GM18520 (cell line): ENCODE measurements at regions not wholly inside any gene's neighbourhood (a gene's known extent, or its start where the extent isn't known, plus 50 kb on each side); places are given as distances from the start of the nearest gene placed in this dataset.

Source experiments
- ATAC-seq: cut with Tn5 transposase; IDR thresholded peaks from one replicate; pipeline ENCODE4 v1.9.1; 2021; ENCODE audit not compliant: unreplicated experiment

- ATAC-seq: no peak
These were observed 75.3 kb upstream of the RIPOR2 start for GRCh38 chr6:25010902-25011625.

DNA sequence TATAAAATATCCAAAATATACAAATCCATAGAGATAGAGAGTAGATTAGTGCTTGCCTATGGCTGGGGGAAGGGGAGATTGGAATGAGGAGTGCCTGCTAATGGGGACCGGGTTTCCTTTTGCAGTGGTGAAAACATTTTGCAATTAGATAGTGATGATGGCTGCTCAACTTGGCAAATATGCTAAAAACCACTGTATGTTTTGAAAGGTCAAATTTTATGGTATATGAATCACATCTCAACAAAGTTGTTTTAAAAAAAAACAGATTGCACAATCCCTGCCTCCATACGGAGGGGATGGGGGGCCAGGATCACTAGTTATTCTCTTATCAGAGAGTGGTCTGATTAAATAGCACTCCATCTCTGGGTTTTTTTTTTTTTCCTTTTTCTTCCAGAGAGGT, 76.9 kb upstream of the RIPOR2 start:
- no peak for ATAC-seq

GRCh38 chr6:25013246-25013645, 77.5 kb upstream of the RIPOR2 start:
- no peak for ATAC-seq

- no peak for ATAC-seq
These were observed 78.6 kb upstream of the RIPOR2 start for GRCh38 chr6:25014369-25014768.

GRCh38 chr6:25014791-25015560, 79.2 kb upstream of the RIPOR2 start:
- no peak for ATAC-seq

- no peak for ATAC-seq
These were observed 80.4 kb upstream of the RIPOR2 start for GRCh38 chr6:25016014-25016720.

DNA sequence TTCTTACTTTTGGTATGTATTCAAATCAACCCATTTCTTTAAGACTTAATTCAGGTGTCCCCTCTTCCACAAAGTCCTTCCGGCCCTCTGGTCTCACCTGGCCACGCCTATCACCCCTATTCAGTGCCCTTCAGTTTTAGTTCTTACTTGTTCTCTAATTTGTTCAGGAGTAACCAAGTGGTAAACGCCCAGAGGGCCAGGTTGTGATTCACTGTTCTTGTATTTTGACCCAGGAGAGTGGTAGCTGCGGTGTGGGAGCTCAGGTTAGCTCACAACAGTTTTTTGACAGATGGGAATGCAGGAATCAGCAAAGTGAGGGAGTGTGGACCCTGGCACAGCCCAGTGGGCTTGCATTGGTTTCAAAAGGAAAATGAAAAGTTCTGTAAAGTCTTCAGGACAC, 81.7 kb upstream of the RIPOR2 start:
- no peak for ATAC-seq

DNA sequence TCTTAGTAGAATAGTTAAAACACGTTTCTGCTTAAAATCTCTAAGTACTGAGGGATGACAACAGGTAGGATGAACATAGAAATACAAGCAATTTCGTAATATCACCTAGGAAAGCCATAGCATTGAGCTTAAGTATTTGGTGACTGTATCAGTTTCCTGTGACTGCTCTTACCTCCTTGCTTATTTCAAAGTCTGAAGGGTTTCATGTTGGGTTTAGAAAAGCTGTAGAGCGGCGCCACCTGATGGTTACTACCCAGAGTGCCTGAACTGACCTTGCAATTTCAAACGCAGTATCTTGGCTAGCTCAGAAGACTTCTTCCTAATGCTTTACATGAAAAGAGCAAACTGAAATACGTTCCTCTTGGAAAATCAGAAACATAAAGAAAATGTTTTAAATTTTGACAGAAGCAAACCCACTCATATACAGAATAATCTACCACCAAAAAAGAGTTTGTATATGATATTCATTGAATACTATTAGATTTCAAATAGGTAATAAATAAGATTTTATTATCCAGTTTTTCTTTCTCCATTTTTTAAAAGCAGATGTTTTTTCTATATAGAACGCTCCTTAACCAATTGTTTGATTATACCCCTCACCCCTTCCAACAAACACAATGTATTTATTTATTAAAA, 82.3 kb upstream of the RIPOR2 start:
- ATAC-seq: no peak

DNA sequence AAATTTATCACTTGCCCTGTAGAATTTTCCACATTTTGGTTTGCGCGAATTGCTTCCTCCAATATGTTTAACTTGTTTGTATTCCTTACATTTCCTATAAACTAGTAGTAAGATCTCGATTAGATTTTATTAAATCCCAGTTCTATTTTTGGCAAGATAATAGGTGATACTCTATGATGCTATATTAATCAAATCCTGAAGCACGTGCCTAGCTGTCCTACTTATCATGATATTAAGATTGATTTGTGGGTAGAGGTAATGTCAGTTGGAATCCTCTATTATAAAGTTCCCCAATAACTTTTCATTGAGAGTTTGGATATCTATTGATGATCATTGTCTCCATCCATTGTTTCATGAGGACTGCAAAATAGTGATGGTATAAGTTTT, 82.8 kb upstream of the RIPOR2 start:
- ATAC-seq: no peak

- ATAC-seq: no peak
These were observed 86.4 kb upstream of the RIPOR2 start for GRCh38 chr6:25022140-25022553.

DNA sequence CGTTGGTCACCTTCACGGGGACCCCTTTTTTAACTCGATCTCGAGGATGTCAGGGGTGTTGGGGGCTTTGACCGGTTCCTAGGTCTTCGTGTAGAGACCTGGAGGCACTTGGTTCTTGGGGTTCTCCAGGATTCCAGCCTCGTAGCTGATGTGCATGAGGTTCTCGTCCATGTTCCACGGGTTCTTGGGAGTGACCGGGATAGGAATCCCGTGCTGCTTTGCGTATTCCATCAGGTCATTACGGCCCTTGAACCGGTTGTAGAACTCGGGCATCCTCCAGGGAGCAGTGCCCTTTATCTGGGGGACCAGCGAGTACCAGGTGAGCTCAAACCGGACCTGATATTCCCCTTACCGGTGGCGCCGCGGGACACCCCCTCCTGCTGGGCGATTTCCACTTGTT, 88.0 kb upstream of the RIPOR2 start:
- no peak for ATAC-seq

DNA sequence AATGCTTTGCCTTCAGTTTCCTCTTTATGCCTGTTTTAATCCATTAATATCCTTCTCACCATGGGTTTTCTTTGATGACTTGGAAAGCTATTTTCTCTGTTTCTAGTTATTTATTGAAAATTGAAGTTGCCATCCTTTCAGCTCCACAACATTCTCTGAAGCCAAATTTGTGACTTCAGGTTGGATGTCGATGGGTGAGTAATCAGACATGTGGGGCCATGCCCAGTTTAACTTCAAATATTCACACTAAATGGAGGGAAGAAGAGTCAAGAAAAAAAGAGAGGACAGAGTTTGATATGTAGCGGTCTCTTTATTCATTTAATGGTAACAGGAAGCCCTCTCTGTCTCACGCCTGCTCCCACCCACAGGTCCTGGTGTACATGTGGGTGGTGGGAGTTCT, 89.1 kb upstream of the RIPOR2 start:
- no peak for ATAC-seq

DNA sequence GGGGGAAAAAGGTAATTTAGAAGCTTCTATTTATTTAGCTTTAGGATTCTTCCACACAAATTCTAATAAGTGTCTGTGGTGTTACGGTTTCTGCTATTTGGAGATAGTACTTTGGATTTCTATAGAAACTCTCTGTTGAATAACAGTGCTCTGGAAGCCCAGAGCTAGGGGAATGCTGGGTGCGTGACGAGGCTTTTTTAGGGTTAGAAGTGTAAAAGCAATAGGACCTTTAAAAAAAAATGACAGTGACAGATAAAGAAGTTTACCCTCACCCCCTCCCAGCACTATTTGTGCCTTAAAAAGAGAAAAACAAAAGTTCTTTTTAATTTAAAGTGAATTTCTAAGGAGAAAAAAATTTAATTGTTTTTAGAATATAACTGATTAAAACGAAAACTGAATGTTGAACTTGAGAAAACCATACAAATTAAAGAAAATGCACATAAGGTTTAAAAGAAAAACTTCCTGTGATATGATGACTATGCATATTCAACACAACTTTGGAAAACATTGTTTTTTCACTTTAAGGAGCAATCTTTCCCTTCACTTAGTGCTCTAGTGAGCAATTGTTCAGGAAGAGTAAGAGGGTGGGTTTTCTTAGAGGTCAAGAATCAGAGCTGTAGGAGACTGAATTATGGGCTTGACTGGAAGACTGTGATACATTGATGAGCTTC, 89.6 kb upstream of the RIPOR2 start:
- no peak for ATAC-seq

DNA sequence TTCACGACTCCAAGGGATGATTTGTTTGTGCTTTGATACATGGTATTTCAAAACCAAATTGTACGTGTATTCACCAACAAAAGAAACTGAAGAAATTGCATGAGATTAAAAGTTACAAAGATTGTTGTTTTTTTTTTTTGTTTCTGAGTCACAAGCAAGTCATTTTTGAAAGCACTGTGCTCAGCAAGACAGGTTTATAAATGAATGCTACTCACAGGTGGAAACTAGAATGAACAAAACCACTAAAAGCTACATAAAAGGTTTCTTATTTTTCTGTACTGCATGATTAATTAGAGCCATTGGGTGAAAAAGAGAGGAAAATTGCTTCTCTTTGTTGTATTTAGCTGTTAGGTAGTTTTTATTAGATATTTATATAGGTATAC, 90.2 kb upstream of the RIPOR2 start:
- no peak for ATAC-seq

- no peak for ATAC-seq
These were observed 91.0 kb upstream of the RIPOR2 start for GRCh38 chr6:25026723-25027122.

DNA sequence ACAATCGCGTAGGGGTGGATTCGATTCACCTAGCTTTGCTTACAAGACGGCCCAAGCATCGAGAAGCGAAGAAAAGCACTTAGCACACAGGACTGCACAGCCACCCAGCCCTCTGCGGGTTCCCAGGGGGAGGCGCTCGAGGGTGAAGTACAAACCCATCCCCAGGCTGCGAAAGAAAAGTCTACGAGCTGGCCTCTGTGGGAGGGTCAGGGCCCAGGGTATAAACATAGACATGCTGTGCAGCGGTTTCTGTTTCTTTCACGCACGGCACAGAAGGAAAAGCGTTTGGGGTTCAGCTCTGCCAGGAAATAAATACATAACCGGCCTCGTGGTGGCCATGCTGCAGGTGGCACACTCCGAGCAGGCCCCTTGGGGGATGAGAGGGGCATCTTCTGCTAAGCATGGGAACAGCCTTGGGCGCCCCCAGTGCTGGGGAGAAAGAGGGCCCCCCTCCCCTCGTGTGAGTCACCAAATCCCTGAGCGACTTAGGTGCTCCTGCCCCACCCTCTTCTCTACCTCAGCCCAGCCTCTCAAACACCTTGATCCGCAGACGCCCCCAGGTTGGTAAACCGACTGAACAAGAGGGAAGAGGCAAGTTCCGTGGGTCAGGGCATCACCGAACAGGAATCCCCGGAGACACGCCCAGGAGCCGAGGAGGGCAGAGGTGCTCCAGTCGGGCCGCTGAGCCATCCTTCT, 91.6 kb upstream of the RIPOR2 start:
- peak; percentile 87 for ATAC-seq

- ATAC-seq: no peak
These were observed 92.6 kb upstream of the RIPOR2 start for GRCh38 chr6:25028328-25028727.

DNA sequence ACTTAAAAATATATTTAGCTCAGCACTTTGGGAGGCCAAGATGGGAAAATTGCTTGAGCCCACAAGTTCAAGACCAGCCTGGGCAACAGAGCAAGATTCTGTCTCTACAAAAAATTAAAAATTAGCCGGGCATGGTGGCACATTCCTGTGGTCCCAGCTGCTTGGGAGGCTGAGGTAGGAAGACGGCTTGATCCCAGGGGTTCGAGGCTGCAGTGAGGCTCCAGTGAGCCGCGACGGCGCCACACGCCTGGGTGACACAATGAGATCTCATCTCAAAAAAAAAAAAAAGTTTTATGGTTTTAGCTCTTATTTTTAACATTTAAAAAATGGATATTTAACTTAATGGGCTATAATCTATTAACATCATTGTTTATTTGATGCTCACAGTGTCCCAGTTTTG, 97.2 kb upstream of the RIPOR2 start:
- no peak for ATAC-seq

GRCh38 chr6:25034431-25034921, 98.7 kb upstream of the RIPOR2 start:
- ATAC-seq: no peak

GRCh38 chr6:25035174-25035511, 99.4 kb upstream of the RIPOR2 start:
- no peak for ATAC-seq
